Mucosa of gallbladder (tissue), 1 donor: ENCODE measurements at regions not wholly inside any gene's neighbourhood (a gene's known extent, or its start where the extent isn't known, plus 50 kb on each side); places are given as distances from the start of the nearest gene placed in this dataset.

Experiments
- DNase-seq: peaks from one replicate; pipeline ENCODE4 v3.0.0-alpha.2; 2020; ENCODE audit warnings: low spot score
- donor health status: DM: no; HTN: no; CAD: no.

GRCh38 chr2:238963161-238963970 is 115.5 kb downstream of the TWIST2 start:
- DNase-seq: peak; percentile 6

- peak; percentile 5 for DNase-seq
Measured at GRCh38 chr2:238963971-238964328, 116.1 kb downstream of the TWIST2 start.

- DNase-seq: no peak
Measured at GRCh38 chr2:238964544-238965067, 116.7 kb downstream of the TWIST2 start.

DNA sequence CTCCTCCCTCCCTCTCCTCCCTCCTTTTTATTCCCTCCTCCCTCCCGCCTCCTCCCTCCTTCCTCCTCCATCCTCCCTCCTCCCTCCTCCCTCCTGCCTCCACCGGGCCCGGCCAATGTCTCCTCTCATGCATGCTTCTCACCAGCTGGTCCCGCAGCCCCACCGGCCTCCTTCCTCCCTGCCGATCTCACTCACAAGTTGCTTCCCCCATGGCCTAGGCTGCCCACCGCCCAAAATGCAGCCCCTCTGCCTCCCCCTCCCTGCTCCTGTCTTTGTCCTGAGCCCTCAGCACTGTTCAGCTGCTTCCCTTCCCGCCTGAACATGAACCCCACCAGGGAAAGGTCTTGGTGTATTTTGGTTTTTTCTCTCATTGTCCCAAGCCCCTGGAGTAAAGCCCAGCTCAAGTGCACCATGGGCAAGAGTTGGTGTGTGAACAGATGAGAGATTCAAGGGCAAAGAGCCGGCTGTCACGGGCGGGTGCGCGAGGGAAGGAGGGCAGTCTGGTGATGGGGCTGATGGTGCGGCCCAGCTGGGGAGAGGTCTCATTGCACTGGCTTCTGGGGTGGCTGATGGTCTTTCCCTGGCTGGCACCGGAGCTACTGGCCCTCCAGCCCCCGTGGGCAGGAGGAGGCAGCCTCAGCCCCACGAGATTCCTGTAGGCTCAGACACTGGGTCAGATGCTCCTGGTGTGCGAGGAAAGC is 117.6 kb downstream of the TWIST2 start:
- no peak for DNase-seq

GRCh38 chr2:238966072-238966937 is 118.4 kb downstream of the TWIST2 start:
- DNase-seq: peak; percentile 5

DNA sequence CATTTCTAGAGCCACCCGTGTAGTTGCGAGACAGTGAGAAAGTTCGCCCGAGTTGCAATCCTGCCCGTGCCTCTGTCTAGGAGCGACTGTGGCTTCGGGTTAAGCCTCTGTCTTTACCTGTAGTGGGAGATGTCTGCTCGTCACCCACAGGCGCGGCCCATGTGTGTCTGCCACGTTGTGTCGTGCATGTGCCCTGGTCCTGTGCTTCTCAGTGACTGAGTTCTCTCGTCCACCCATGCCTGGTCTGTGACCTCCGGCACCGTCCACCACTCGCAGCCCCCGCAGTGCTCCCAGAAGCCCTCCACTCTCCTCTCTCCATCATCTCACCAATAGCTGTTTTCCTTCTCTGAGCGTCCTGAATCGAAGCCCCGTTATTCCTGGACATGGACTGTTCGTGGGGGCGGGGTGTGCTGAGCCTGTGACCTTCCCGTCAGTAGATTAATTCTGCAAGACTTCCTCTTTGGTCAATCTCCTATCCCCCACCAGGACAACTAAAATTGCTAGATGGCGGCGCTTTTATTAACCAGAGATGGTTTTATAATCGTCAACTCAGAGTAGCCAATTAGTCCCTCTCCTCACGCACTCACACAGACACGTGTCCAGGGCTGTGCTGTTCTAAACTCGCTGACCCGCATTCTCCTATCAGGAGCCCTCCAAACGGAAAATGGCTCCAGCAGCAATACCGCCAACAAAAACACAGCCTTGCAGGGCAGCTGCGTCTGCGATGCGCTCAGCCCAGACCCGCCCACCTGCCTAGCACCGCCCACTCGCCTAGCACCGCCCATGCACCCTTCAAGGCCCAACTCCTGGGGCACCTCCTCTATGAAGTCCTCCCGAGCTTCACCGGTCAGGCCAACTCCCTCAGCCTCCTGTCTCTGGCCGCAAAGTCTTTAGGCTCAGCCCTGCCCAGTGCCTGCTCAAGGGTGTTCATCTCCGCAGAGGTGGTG is 119.4 kb downstream of the TWIST2 start:
- peak; percentile 9 for DNase-seq

- no peak for DNase-seq
Measured at GRCh38 chr2:238967978-238968360, 120.1 kb downstream of the TWIST2 start.

- DNase-seq: peak; percentile 7
Measured at GRCh38 chr2:238968616-238969384, 120.9 kb downstream of the TWIST2 start.

DNA sequence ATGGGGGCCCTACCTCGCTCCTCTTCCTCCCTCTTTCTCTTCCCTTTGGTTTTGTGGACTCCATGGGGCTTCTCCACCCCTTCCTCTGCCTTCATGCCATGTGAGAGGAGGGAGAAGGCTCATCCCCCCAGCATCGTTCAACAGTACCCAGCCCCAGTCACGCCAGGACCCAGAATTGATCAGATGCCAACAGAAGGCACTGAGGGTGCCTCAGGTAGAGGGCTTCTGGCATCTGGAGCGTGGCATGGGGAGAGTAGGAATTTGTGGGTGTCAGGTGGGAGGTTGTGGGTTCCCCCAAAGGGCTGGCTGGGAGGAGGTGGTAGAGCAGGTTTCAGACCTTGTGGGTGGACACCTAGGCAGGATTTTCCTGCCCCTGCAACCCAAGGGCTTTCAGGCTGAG is 122.0 kb downstream of the TWIST2 start:
- peak; percentile 6 for DNase-seq

DNA sequence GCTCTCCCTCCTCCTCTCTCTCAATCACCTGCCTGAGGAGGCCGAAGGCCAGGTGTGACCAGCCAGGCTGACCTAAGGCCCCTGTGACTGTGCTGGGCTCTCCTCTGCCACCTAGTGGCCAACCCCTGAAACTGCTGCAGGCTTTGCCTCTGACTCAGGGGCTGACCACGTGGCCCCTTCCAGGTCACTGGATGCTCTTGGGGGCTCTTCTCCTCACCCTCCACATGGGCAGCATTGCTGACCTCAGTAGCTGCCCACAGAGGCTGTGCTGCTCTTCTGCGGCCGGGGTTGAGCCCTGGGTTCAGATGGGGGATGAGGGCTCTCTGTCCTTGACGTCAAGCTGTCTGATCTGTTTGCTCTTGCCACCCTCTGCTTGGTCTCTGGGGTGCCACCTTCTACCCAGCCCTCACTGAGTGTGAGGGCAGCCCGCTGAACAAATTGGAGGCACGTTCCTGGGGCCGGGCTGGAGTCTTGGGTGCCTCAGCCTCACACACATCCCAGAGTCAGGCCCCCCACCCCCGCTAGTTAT is 122.7 kb downstream of the TWIST2 start:
- peak; percentile 36 for DNase-seq

DNA sequence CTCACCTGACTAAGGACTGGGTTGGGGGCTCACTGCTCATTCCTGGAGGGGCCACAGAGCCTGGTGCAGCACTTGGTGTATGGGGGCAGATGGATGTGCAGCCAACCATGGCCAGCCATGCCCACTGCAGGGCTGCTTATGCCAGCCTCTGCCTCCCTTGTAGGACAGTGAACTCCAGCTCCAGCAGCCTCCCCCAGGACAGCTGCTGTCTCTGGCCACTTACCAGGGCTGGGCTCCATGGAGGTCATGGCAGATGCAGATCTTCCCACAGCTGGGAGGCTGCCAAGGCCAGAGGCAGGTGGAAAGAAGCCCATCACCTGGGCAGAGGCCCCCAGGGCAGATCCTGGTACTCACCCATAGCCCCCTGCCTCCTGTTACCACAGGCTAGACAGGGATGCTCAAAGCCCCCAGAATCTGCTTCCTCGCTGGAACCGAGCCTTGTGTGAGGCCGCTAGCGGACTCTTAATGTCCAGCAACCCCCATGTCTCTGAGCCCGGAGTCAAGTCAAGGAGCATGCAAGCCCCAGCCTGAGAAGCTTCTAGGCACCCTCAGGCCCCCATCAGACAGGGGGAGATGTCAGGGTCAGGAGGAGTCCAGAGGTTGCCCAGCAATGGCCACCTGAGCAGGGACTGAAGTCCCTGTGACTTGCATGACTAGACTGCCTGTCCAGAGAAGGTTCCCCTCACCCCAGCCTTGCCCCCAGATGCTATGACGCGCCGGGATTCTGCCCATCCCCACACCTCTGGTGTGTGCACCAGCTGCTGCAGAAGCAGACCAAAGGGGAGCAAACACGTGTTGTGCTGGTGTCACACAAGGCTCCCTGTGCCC is 123.6 kb downstream of the TWIST2 start:
- DNase-seq: peak; percentile 8

DNA sequence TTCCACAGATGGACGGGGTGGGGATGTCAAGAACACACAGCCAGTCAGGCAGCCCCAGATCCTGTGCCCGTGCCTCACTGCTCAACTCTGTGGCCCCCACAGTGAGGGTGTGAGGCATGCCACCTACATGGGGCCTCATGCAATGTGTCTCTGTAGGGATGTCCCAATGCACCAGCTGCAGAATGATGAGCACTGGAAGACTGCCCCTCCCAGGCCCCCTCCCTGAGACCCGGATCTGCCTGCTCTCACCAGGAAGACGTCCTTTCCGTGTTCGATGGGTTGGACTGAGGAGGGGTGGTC is 124.2 kb downstream of the TWIST2 start:
- DNase-seq: peak; percentile 5

DNA sequence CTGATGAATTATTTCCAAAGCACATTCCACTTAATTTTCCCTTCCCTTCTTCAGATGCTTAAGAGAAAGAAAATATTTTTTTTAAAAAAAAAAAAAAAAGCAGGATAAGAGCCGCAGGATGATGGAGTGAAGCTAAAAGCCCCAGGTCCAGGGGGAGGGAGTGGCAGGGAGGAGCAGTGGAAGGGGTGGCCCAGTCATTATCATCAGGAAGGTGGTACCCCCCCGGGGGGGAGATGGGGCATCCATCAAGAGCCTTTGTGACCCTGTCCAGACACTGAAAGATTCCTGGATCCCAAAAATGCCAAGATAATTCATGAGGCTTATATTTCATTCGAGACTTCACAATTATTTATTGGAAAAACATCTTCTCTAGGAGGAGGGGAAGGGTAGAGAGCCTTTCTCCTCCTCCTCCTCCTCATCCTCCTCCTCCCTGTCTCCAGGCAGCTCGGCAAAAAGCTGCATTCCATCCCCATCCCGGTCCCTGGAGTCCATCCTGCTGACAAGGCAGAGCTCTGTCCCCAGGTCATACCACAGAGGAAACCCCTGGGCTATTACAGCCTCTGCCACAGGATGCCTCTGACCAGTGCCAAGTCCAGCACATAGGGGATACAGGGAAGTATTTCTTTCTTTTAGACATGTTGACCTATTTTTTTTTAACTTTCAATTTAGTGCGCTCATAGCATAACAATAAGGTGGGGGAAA is 125.3 kb downstream of the TWIST2 start:
- DNase-seq: peak; percentile 9

- DNase-seq: peak; percentile 10
Measured at GRCh38 chr2:238974081-238974480, 126.2 kb downstream of the TWIST2 start.

DNA sequence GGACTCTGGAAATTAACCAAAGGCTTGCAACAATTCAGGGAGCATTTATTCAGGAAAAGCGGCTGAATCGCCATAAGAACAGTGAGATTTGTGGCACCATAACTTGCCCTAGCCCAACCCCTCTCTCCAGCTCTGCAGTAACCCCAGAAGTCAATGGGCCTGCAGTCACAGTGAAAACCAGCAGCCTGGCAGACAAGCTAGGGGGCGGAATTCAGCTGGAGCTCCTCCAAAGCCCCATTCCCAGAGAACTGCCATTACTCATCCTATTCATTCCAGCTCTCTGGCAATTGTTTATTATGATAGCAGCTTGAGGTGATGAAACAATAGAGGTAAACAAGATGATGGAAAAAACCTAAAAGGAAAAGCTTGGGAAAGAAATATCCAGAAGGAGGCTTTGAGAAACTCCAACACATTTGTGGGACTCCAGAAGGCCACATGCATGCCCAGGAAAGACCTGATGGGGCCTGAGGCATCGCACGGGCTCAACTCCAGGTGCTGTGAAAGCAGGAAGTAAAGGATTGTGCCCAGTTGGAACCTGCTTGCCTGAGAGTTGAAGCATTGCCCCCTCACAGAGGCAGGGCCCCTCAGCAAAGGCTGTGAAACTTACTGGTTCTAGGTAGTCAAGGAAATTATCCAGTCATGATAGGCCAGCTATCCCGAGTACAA is 126.7 kb downstream of the TWIST2 start:
- DNase-seq: peak; percentile 38

DNA sequence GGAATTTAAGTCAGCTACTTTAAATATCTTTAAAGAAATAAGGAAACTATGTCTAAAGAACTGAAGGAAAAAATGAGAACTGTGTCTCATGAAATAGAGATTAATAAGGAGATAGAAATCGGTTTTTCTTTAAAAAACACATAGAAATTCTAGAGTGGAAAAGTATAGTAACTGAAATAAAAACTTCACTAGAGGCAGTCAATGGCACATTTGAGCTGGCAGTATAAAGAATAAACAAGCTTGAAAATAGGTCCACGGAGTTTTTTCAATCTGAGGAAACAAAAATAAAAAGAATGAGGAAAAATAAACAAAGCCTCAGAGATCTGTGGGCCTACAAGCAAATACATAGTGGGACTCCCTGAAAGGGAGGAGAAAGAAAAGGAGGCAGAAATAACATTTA is 127.5 kb downstream of the TWIST2 start:
- DNase-seq: no peak

DNA sequence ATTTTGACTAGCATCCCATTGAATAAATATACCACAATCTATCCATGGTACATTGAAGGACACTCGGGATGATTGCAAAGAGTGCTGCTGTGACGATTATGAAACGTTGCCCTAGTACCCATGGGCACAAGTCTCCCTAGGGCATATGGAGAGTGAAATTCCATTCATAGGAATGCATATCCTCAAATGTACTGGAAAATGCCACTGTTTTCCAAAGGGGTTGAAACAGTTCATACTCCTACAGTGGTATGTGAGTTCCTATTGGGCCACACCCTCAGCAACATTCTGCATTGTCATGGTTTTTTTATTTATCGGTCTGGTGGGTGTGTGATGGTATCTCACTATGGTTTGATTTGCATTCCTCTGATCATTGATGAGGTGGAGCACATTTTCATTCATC is 130.6 kb downstream of the TWIST2 start:
- DNase-seq: no peak

GRCh38 chr2:238979636-238980035 is 131.8 kb downstream of the TWIST2 start:
- no peak for DNase-seq
